ENCODE measurements at regions not wholly inside any gene's neighbourhood (a gene's known extent, or its start where the extent isn't known, plus 50 kb on each side); places are given as distances from the start of the nearest gene placed in this dataset.

DNA sequence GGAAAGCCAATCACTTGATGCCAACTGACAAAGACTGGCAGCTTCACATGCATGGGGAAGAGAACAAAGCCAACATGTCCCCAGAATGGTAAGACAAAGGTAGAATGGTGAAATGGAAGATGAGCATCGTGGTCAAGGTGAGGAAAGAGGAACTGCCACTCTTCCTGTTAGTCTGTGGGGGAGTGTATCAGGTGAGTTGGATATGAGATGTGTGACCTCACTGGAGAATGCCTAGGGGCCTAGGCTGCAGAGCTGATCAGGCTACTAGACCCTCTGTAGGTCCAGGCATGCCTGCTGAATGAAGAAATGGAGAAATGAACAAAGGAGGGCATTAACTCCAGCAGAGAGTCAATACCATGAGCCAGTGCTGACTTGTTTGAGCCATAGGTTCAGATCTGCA, 112.4 kb upstream of the SLC1A3 start:
- WGBS: 87% methylated on average over 1 of the region's 1 CpG

DNA sequence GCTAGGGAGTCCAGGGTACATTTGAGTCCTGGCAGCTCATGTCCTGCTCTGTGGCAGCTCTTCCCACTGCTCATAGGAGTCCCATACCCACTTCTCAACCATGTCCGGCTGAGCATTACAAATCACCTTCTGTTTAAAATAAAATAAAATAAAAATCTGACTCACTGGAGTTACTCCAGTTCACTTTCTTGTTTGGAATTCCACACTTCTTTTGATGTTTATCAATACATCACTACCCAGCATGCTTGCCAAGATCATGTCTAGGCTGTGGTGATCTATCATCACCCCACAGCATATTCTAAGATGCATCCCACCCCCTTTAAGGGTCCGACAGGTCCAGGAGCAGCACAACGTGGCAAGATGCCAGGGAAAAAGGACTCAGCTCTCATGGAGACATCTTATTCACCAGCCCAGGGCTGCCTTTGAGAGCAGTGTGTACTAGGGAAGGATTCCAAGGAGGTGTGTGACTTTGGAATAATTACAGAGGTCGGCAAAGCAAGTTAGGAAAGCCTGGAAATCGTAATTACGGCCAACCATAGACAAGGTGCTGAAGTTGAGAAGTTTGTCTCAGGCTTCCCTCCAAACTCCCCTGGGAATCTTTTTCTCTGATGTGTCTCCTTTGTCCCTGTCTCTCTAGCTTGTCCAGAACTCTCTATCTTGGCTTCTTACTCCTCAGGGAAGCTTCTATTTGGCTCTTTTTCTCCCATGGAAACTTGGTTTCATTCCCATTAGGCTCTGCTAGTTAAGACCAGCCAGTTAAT, 111.4 kb upstream of the SLC1A3 start:
- Histone ChIP-seq H3K4me3 (peak overlapping the region in 2 of 4 donors; percentile 3 to 28), H3K9me3 (no peaks in the 10 kb centered on the region), H3K4me1 (peaks cover 0 to 52% (median 35%) of the 10 kb centered on the region in 4 donors), H3K36me3 (no peaks in the 10 kb centered on the region), H3K27me3 (no peaks in the 10 kb centered on the region), H3K27ac (replicated peaks in 1 of 4) (peak overlapping the region; percentile 74 to 83 (median 76))
- no peak for DNase-seq (ENCODE audit: extremely low spot score)
- TF ChIP-seq POLR2AphosphoS5 (IDR thresholded peaks at IDR 0.05) (peak; percentile 65 to 70), POLR2A (IDR thresholded peaks at IDR 0.05; ENCODE audit: low read depth) (no peak), EP300 (IDR thresholded peaks at IDR 0.05) (no peak)
- TF ChIP-seq, protein P1, sequence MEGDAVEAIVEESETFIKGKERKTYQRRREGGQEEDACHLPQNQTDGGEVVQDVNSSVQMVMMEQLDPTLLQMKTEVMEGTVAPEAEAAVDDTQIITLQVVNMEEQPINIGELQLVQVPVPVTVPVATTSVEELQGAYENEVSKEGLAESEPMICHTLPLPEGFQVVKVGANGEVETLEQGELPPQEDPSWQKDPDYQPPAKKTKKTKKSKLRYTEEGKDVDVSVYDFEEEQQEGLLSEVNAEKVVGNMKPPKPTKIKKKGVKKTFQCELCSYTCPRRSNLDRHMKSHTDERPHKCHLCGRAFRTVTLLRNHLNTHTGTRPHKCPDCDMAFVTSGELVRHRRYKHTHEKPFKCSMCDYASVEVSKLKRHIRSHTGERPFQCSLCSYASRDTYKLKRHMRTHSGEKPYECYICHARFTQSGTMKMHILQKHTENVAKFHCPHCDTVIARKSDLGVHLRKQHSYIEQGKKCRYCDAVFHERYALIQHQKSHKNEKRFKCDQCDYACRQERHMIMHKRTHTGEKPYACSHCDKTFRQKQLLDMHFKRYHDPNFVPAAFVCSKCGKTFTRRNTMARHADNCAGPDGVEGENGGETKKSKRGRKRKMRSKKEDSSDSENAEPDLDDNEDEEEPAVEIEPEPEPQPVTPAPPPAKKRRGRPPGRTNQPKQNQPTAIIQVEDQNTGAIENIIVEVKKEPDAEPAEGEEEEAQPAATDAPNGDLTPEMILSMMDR (IDR thresholded peaks at IDR 0.05): no peak
- 21% methylated on average over 6 of the region's 6 CpGs for WGBS
- intact Hi-C loops (cut with DNase I): no loop called here

More for the DNA sequence above, 112.4 kb upstream of the SLC1A3 start:
- intact Hi-C loops (cut with DNase I): no loop called here
- Histone ChIP-seq H3K4me3 (no peak overlapping the region), H3K36me3 (no peaks in the 10 kb centered on the region), H3K4me1 (peaks cover 0 to 54% (median 36%) of the 10 kb centered on the region in 4 donors), H3K27ac (replicated peaks in 1 of 4) (peak overlapping the region; percentile 74 to 83 (median 76)), H3K9me3 (no peaks in the 10 kb centered on the region), H3K27me3 (no peaks in the 10 kb centered on the region)
- DNase-seq (ENCODE audit: extremely low spot score): no peak
- TF ChIP-seq POLR2A (IDR thresholded peaks at IDR 0.05; ENCODE audit: low read depth): no peak
- no peak for TF ChIP-seq EP300 (IDR thresholded peaks at IDR 0.05)
- TF ChIP-seq POLR2AphosphoS5 (IDR thresholded peaks at IDR 0.05): no peak
- TF ChIP-seq, protein P1 (IDR thresholded peaks at IDR 0.05): no peak

DNA sequence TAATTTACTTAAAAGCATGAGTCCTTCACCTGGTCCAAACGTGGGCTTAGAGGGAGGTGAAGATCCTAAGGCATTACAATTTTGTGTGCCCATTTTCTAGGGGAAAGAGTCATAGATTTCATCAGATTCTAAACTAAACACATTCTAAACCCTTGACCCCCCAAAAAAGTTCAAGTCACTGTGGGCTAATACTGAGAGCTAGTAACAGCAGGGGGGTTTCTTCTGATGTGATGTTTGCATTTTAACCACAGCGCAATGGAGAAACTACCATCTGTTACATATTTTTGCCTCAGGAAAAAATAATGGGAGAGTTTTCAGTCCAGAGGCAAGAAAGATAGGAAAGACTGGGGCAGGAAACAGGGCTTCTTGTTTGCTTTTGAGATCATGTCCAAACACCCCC, 110.8 kb upstream of the SLC1A3 start:
- Histone ChIP-seq H3K27me3 (no peaks in the 10 kb centered on the region), H3K36me3 (no peaks in the 10 kb centered on the region), H3K4me3 (no peak overlapping the region), H3K4me1 (peaks cover 0 to 46% (median 31%) of the 10 kb centered on the region in 4 donors), H3K9me3 (no peaks in the 10 kb centered on the region), H3K27ac (replicated peaks in 1 of 4) (peak overlapping the region; percentile 74 to 83 (median 76))
- intact Hi-C loops (cut with DNase I): no loop called here
- 48% methylated on average over 2 of the region's 2 CpGs for WGBS
- DNase-seq (ENCODE audit: extremely low spot score): no peak
- no peak for TF ChIP-seq EP300 (IDR thresholded peaks at IDR 0.05)
- TF ChIP-seq, protein P1 (IDR thresholded peaks at IDR 0.05): no peak
- no peak for TF ChIP-seq POLR2AphosphoS5 (IDR thresholded peaks at IDR 0.05)
- TF ChIP-seq POLR2A (IDR thresholded peaks at IDR 0.05; ENCODE audit: low read depth): no peak

DNA sequence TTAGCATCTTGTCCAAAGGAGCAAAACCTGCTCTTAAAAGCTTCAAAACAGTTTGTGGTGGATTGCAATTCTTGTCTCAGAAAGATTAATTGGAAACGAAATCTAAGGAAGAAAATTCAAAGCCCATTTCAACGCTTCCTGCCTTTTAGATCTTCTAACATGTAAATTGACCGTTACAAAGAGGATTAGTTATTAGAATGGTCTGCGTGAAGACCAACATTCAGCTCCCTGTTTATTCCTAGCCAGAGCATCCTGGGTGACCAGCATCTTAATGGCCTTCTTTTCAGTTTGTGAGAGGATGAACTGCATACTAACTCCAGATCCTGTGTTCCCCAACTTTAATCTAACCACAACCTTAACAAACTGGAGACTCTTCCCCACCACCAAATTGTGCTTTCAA, 109.9 kb upstream of the SLC1A3 start:
- no peak overlapping the region for H3K4me3 ChIP-seq
- no peaks in the 10 kb centered on the region for H3K9me3 ChIP-seq
- 74% methylated on average over 4 of the region's 4 CpGs for WGBS

More for the DNA sequence above, 109.9 kb upstream of the SLC1A3 start:
- intact Hi-C loops (cut with DNase I): no loop called here
- Histone ChIP-seq H3K36me3 (no peaks in the 10 kb centered on the region), H3K27ac (replicated peaks in 1 of 4) (no peak overlapping the region), H3K4me1 (peaks cover 0 to 38% (median 29%) of the 10 kb centered on the region in 4 donors), H3K27me3 (no peaks in the 10 kb centered on the region)
- no peak for DNase-seq (ENCODE audit: extremely low spot score)
- TF ChIP-seq POLR2AphosphoS5 (IDR thresholded peaks at IDR 0.05): no peak
- TF ChIP-seq, protein P1 (IDR thresholded peaks at IDR 0.05): no peak
- no peak for TF ChIP-seq POLR2A (IDR thresholded peaks at IDR 0.05; ENCODE audit: low read depth)
- TF ChIP-seq EP300 (IDR thresholded peaks at IDR 0.05): no peak

Measured in esophagus muscularis mucosa (tissue), 4 donors.